Thymus (tissue), 11 donors: ENCODE measurements at regions not wholly inside any gene's neighbourhood (a gene's known extent, or its start where the extent isn't known, plus 50 kb on each side); places are given as distances from the start of the nearest gene placed in this dataset.

Experiments used
- DNase-seq, 9 donors: peaks; one replicate each; pipeline ENCODE4 v3.0.0-alpha.2; 2013; ENCODE audit warnings: low spot score in 9 of 9, low read depth in 6 of 9, missing footprints in 1 of 9
- H3K27ac ChIP-seq, 2 donors: one replicate each; pipeline ENCODE4 v1.5.1; 2013; ENCODE audit warnings: control low read depth in 1 of 2, low read depth in 1 of 2, low read length in 1 of 2, mild to moderate bottlenecking in 1 of 2, moderate library complexity in 1 of 2
- H3K27me3 ChIP-seq, 2 donors: one replicate each; pipeline ENCODE4 v1.5.1; 2013; ENCODE audit warnings: low read length in 1 of 2; ENCODE audit not compliant: control insufficient read depth in 2 of 2, insufficient read depth in 1 of 2
- H3K36me3 ChIP-seq, 2 donors: one replicate each; pipeline ENCODE4 v1.5.1; 2013; ENCODE audit warnings: low read length in 1 of 2, mild to moderate bottlenecking in 1 of 2, moderate library complexity in 1 of 2; ENCODE audit not compliant: control insufficient read depth in 2 of 2, insufficient read depth in 2 of 2
- H3K4me1 ChIP-seq, 2 donors: one replicate each; pipeline ENCODE4 v1.5.1; 2013; ENCODE audit warnings: low read length in 2 of 2; ENCODE audit not compliant: control insufficient read depth in 2 of 2, insufficient read depth in 2 of 2
- H3K4me3 ChIP-seq, 2 donors: one replicate each; pipeline ENCODE4 v1.5.1; 2013; ENCODE audit warnings: low read length in 2 of 2, control low read depth in 1 of 2, mild to moderate bottlenecking in 1 of 2
- H3K9me3 ChIP-seq, 2 donors: one replicate each; pipeline ENCODE4 v1.5.1; 2013; ENCODE audit warnings: low read length in 1 of 2, mild to moderate bottlenecking in 1 of 2; ENCODE audit not compliant: control insufficient read depth in 2 of 2, insufficient read depth in 1 of 2
- WGBS: extraction: QIAGEN DNeasy Blood & Tissue Kit; methylation state at CpG from one replicate; pipeline ENCODE4 v1.1.7; 2013; 5-methylcytosine and 5-hydroxymethylcytosine counted together
- donor health status: healthy.

DNA sequence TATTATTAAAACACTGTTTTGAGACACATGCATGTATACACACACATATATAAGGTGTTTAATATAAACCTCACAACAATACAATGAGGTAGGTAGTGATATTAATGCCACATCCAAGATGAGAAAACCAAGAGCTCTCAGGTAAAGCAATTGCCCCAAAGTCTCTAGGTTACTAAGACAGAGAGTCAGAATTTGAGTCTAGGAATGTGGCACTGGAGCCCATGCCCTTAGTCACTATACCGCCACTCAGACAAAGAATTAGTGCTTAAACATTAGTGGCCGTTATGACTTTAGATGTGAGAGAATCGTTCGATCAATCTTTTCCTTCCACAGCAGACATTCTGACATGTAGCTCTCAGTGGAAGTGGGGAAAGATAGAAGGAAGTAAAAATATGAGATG lies 108.2 kb upstream of the ACSL4 start:
- Histone ChIP-seq H3K27ac (no peak overlapping the region), H3K27me3 (no peaks in the 10 kb centered on the region)
- 97% methylated on average over 4 of the region's 4 CpGs for WGBS

DNA sequence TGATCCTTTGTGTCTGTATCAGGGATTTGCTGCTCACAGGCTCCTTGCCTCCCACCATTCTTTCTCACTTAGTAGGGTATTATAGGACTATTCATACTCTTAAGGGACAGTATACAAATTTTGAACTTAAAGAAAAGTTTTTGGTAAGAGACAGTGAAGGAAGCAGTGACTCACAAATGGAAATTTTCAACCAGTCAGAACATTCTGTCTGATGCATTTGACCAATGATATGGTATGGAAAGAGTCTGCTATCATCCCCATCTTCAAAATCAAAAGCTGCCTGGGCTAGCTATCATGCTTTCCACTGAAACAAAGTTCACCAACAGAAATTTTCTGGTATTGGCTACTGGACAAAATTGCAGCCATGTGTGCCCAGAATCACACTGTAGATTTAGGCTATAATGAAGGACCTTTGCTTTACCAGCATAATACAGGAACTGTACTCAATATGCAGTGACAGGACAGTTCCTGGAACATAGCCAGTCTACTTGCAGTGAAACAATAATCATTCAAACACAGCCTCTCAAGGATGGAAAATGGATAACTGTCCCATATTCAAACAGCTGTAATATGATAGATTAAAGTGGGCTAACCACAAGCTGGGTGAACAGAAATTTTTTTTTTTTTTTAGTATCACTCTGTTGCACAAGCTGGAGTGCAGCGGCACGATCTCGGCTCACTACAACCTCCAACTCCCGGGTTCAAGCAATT lies 109.0 kb upstream of the ACSL4 start:
- WGBS: 96% methylated on average over 4 of the region's 4 CpGs
- H3K27ac ChIP-seq: no peak overlapping the region

More for the DNA sequence above, 108.2 kb upstream of the ACSL4 start:
- no peaks in the 10 kb centered on the region for H3K9me3 ChIP-seq
- H3K4me1 ChIP-seq: no peaks in the 10 kb centered on the region
- no peaks in the 10 kb centered on the region for H3K36me3 ChIP-seq
- H3K4me3 ChIP-seq: no peak overlapping the region
- no peak for DNase-seq

DNA sequence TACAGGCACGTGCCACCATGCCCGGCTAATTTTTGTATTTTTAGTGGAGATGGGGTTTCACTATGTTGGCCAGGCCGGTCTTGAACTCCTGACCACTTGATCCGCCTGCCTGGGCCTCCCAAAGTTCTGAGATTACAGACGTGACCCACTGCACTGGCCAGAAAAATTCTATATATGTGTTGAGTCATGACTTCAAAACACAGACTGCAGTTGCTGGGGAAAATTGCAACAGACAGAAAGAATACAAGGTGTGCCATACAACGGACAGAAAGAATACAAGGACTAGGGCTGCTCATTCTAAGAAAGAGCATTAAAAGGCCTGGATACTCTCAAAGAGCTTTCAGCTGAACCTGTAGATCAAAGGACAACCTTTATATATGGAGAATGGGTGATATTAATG lies 109.6 kb upstream of the ACSL4 start:
- DNase-seq: no peak
- H3K4me3 ChIP-seq: no peak overlapping the region
- H3K4me1 ChIP-seq: no peaks in the 10 kb centered on the region
- H3K27ac ChIP-seq: no peak overlapping the region
- 96% methylated on average over 6 of the region's 6 CpGs for WGBS
- H3K27me3 ChIP-seq: no peaks in the 10 kb centered on the region
- no peaks in the 10 kb centered on the region for H3K9me3 ChIP-seq
- no peaks in the 10 kb centered on the region for H3K36me3 ChIP-seq

More for the DNA sequence above, 109.0 kb upstream of the ACSL4 start:
- H3K27me3 ChIP-seq: no peaks in the 10 kb centered on the region
- no peaks in the 10 kb centered on the region for H3K9me3 ChIP-seq
- H3K4me3 ChIP-seq: no peak overlapping the region
- no peak for DNase-seq
- H3K4me1 ChIP-seq: no peaks in the 10 kb centered on the region
- H3K36me3 ChIP-seq: no peaks in the 10 kb centered on the region

DNA sequence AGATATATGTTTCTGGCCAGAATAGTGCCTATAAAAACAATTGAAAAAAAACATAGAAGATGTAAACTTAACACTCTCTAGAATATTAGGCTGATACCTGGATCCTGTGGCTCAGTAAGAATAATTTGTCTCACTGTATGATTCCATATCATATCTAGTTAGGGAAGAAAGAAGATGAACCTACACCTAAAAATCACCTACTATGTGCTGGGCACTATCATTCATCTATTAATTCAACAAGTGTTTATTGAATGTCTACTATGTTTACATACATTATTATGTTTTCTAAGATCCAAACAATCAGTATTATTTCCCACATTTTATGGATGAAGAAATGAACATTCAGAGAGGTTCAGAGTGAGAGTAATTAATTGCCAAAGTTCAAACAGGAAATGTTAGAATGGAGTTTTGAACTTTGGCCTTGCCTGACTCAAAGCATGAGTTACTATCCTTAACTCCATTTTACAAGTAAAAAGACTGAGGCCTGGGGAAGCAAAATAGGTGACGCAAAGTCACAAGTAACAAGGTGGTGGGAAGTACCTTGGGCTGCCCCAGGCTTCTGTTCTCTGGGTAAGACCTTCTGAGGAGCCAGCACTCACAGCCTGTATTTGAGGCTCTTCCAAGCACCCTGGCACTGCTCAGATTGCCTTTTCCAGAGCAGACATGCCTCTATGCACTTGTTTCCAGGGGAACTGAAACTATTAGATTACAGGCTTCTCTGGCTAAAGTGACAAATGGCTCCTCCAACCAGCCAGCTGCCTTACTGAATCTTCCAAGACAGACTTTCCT lies 111.1 kb upstream of the ACSL4 start:
- Histone ChIP-seq H3K27ac (no peak overlapping the region), H3K4me3 (no peak overlapping the region), H3K9me3 (no peaks in the 10 kb centered on the region), H3K36me3 (no peaks in the 10 kb centered on the region), H3K4me1 (no peaks in the 10 kb centered on the region), H3K27me3 (no peaks in the 10 kb centered on the region)
- no peak for DNase-seq
- 89% methylated on average over 1 of the region's 1 CpG for WGBS

DNA sequence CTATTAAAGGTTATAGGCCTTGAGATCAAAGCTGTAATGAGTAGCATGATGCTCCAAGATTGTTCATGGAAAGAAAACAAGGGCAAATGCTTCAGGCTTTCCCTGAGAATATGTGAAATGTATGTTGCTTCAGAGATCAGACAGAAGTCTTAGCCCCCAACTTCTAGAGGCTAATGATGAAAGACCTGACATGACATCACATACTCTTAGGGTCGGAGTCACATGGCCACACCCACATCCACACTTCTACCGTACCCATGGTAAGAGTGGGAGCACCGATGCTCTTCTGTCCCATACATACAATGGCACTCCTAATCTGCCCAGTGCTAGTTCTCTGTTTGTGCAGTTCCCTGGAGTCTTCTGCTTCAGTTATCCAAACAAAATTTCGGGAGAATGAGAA lies 111.9 kb upstream of the ACSL4 start:
- no peaks in the 10 kb centered on the region for H3K36me3 ChIP-seq
- no peak overlapping the region for H3K4me3 ChIP-seq
- no peaks in the 10 kb centered on the region for H3K4me1 ChIP-seq
- no peaks in the 10 kb centered on the region for H3K9me3 ChIP-seq
- H3K27me3 ChIP-seq: no peaks in the 10 kb centered on the region
- no peak for DNase-seq
- WGBS: 93% methylated on average over 4 of the region's 4 CpGs
- no peak overlapping the region for H3K27ac ChIP-seq

DNA sequence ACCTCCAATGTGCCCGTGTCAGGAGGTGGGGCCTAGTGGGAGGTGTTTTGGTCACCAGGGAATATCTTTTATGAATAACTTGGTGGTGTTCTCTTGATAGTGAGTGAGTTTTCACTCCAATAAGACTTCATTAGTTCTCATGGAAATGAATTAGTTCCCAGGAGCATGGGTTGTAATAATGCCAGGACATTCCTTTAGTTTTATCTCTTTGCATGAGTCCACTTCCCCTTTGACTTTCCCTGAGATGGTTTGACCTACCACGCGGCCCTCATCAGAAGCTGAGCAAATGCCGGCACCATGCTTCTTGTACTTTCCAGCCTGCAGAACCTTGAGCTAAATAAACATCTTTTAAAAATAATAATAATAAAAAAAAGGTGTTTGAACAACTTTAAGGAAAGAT lies 112.9 kb upstream of the ACSL4 start:
- no peak overlapping the region for H3K4me3 ChIP-seq
- WGBS: 97% methylated on average over 4 of the region's 4 CpGs
- no peaks in the 10 kb centered on the region for H3K27me3 ChIP-seq
- H3K4me1 ChIP-seq: no peaks in the 10 kb centered on the region
- H3K9me3 ChIP-seq: no peaks in the 10 kb centered on the region
- no peak for DNase-seq
- no peaks in the 10 kb centered on the region for H3K36me3 ChIP-seq
- no peak overlapping the region for H3K27ac ChIP-seq

DNA sequence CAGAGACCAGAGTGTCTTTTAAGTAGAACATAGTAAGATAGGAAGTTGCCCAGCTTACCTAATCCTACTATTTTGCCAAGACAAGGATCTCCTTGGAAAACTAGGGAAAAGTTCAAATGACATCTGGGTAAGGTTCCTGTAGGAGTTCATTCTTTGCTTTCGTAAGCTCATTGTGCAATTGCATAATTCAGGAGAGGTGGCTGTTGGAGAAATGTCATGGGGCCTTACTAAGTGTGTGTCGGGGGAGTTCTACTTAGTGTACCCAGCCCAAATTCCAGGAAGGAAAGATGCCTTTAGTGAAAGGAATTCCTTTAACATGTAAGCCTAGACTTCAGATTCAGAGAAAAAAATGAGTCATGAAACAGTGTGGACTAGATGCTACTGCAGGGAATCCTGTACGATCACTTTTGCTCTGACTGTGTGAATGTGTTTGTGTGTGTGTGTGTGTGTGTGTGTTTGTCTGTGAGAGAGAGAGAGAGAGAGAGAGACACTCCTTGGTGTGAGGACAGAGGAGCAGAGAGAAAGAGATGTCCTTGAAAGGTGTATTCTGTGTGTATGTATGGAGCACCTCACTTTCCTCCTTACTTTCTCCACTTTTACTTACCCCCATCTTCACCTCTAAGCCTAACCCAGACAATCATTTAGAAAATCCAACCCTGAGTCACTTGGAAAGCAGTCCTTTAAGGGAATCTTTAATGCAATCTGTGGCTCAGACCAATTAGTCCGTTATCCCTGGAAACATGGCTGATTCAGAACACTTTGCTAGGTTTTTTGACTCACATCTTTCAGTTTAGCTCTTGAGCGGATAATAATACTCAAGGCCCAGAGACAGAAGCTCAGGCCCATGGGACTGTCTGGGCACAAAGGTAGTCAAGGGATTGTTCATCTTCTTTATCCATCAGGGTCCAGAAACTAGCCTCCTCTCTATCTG lies 114.5 kb upstream of the ACSL4 start:
- DNase-seq: no peak
- H3K4me1 ChIP-seq: no peaks in the 10 kb centered on the region
- H3K27ac ChIP-seq: no peak overlapping the region
- H3K4me3 ChIP-seq: no peak overlapping the region
- H3K27me3 ChIP-seq: no peaks in the 10 kb centered on the region
- no peaks in the 10 kb centered on the region for H3K36me3 ChIP-seq
- H3K9me3 ChIP-seq: no peaks in the 10 kb centered on the region
- 95% methylated on average over 5 of the region's 5 CpGs for WGBS

DNA sequence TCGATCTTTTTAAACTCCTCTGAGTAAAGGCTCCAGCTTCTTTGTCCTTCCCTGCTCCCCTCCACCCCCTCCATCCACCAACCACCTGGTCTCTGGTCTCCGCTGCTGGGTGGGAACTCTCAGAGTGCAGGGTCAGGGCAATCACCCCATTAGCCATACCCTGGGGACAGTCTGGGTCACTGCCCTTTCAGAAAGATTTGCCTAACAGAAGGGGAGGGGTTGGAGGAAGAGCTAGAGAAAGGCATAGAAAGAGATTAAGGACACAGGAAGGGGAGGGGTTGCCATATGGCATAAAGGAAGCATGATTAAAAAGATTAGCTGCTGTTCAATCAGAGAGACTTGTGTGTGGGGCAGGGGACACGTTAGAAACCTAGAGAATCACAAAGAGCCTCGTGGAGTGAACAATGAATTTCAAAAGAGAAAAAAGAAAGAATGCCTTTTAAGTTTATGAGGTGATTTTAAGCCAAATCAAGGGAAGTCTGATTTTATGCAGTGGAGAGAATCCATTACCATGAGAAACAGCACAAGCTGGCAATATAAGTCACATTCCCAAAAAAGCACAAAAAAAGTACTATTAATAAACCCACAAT lies 115.5 kb upstream of the ACSL4 start:
- WGBS: 31% methylated on average over 4 of the region's 4 CpGs
- DNase-seq: no peak
- Histone ChIP-seq H3K4me1 (no peaks in the 10 kb centered on the region), H3K36me3 (no peaks in the 10 kb centered on the region), H3K27me3 (no peaks in the 10 kb centered on the region), H3K27ac (no peak overlapping the region), H3K4me3 (no peak overlapping the region), H3K9me3 (no peaks in the 10 kb centered on the region)
